SU-DHL-6 (cell line): ENCODE measurements at regions not wholly inside any gene's neighbourhood (a gene's known extent, or its start where the extent isn't known, plus 50 kb on each side); places are given as distances from the start of the nearest gene placed in this dataset.

Experiments used
- CTCF ChIP-seq: fragments of 200-600 bp; sonication (generic); IDR thresholded peaks from one replicate; pipeline ENCODE4 v1.5.1; 2017; ENCODE audit warnings: antibody characterized with exemption, mild to moderate bottlenecking, low read length, moderate library complexity; ENCODE audit not compliant: insufficient read depth, poor library complexity, severe bottlenecking
- EZH2phosphoT487 ChIP-seq: fragments of 200-600 bp; sonication (generic), shearing (Covaris generic); conservative IDR thresholded peaks from 2 replicates; pipeline ENCODE4 v1.6.1; 2018; ENCODE audit warnings: mild to moderate bottlenecking, antibody characterized with exemption, low read length, moderate library complexity, mixed read lengths

- TF ChIP-seq EZH2phosphoT487: no peak
- no peak for TF ChIP-seq CTCF
These were observed 203.2 kb downstream of the METTL4 start for GRCh38 chr18:2368102-2368501.
